ENCODE measurements at regions not wholly inside any gene's neighbourhood (a gene's known extent, or its start where the extent isn't known, plus 50 kb on each side); places are given as distances from the start of the nearest gene placed in this dataset.

DNA sequence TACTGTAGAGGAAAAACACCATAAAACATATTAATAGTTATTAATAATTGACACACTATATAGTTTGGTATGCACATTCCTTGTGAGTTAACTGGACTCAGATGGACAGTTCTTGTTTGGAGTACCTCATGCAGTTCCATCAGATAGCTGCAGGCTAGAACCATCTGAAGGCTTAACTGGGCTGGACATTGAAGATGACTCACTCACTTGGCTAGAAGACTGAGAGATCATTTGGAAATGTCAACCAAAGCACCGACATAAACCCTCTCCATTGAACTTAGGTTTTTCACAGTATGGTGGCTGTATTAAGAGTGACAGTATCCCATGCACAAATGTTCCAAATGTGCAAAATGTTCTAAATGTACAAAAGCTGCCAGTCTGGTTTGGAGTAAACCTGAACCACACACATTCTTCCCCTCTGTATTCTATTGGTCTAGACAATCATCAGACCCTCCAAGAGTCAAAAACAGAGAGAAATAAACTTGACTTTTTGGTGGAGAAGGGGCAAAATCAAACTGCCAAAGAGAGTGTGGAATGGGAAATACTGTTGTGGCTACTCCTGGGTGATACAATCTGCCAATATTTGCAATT lies 708.4 kb downstream of the KCNT2 start (continued):
- TF ChIP-seq, protein P1, sequence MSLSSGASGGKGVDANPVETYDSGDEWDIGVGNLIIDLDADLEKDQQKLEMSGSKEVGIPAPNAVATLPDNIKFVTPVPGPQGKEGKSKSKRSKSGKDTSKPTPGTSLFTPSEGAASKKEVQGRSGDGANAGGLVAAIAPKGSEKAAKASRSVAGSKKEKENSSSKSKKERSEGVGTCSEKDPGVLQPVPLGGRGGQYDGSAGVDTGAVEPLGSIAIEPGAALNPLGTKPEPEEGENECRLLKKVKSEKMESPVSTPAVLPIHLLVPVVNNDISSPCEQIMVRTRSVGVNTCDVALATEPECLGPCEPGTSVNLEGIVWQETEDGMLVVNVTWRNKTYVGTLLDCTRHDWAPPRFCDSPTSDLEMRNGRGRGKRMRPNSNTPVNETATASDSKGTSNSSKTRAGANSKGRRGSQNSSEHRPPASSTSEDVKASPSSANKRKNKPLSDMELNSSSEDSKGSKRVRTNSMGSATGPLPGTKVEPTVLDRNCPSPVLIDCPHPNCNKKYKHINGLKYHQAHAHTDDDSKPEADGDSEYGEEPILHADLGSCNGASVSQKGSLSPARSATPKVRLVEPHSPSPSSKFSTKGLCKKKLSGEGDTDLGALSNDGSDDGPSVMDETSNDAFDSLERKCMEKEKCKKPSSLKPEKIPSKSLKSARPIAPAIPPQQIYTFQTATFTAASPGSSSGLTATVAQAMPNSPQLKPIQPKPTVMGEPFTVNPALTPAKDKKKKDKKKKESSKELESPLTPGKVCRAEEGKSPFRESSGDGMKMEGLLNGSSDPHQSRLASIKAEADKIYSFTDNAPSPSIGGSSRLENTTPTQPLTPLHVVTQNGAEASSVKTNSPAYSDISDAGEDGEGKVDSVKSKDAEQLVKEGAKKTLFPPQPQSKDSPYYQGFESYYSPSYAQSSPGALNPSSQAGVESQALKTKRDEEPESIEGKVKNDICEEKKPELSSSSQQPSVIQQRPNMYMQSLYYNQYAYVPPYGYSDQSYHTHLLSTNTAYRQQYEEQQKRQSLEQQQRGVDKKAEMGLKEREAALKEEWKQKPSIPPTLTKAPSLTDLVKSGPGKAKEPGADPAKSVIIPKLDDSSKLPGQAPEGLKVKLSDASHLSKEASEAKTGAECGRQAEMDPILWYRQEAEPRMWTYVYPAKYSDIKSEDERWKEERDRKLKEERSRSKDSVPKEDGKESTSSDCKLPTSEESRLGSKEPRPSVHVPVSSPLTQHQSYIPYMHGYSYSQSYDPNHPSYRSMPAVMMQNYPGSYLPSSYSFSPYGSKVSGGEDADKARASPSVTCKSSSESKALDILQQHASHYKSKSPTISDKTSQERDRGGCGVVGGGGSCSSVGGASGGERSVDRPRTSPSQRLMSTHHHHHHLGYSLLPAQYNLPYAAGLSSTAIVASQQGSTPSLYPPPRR (CRISPR knock-in tag; IDR thresholded peaks at IDR 0.05; ENCODE audit: borderline replicate concordance): no peak
- TF ChIP-seq ZNF41 (CRISPR knock-in tag; conservative IDR thresholded peaks at IDR 0.05): no peak
- TF ChIP-seq ZSCAN32 (CRISPR knock-in tag; IDR thresholded peaks at IDR 0.05): no peak
- peak; percentile 38 for TF ChIP-seq FOS (IDR thresholded peaks at IDR 0.05; ENCODE audit: extremely low read depth, insufficient read length)
- TF ChIP-seq, protein P2, sequence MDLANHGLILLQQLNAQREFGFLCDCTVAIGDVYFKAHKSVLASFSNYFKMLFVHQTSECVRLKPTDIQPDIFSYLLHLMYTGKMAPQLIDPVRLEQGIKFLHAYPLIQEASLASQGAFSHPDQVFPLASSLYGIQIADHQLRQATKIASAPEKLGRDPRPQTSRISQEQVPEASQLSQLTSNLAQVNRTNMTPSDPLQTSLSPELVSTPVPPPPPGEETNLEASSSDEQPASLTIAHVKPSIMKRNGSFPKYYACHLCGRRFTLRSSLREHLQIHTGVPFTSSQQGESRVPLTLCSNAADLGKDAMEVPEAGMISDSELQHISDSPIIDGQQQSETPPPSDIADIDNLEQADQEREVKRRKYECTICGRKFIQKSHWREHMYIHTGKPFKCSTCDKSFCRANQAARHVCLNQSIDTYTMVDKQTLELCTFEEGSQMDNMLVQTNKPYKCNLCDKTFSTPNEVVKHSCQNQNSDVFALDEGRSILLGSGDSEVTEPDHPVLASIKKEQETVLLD (IDR thresholded peaks at IDR 0.05): no peak
- no peak for TF ChIP-seq CHCHD3 (CRISPR knock-in tag; IDR thresholded peaks at IDR 0.05)
- no peak for TF ChIP-seq ZNF217 (CRISPR knock-in tag; IDR thresholded peaks at IDR 0.05)
- TF ChIP-seq KAT7 (CRISPR knock-in tag; IDR thresholded peaks at IDR 0.05; ENCODE audit: borderline replicate concordance): no peak
- no peak for TF ChIP-seq CREBBP (IDR thresholded peaks at IDR 0.05; ENCODE audit: low read depth, low read length)
- peak; percentile 68 for TF ChIP-seq MTA3 (IDR thresholded peaks at IDR 0.05; ENCODE audit: borderline replicate concordance)
- TF ChIP-seq, protein P3, sequence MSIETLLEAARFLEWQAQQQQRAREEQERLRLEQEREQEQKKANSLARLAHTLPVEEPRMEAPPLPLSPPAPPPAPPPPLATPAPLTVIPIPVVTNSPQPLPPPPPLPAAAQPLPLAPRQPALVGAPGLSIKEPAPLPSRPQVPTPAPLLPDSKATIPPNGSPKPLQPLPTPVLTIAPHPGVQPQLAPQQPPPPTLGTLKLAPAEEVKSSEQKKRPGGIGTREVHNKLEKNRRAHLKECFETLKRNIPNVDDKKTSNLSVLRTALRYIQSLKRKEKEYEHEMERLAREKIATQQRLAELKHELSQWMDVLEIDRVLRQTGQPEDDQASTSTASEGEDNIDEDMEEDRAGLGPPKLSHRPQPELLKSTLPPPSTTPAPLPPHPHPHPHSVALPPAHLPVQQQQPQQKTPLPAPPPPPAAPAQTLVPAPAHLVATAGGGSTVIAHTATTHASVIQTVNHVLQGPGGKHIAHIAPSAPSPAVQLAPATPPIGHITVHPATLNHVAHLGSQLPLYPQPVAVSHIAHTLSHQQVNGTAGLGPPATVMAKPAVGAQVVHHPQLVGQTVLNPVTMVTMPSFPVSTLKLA (conservative IDR thresholded peaks at IDR 0.05): peak in 1 of 2 experiments; percentile 33; a peak in 1 of 4 replicates
- no peak for TF ChIP-seq RBM34 (IDR thresholded peaks at IDR 0.05; ENCODE audit: borderline replicate concordance, insufficient read depth, low read length)
- TF ChIP-seq, protein P4, sequence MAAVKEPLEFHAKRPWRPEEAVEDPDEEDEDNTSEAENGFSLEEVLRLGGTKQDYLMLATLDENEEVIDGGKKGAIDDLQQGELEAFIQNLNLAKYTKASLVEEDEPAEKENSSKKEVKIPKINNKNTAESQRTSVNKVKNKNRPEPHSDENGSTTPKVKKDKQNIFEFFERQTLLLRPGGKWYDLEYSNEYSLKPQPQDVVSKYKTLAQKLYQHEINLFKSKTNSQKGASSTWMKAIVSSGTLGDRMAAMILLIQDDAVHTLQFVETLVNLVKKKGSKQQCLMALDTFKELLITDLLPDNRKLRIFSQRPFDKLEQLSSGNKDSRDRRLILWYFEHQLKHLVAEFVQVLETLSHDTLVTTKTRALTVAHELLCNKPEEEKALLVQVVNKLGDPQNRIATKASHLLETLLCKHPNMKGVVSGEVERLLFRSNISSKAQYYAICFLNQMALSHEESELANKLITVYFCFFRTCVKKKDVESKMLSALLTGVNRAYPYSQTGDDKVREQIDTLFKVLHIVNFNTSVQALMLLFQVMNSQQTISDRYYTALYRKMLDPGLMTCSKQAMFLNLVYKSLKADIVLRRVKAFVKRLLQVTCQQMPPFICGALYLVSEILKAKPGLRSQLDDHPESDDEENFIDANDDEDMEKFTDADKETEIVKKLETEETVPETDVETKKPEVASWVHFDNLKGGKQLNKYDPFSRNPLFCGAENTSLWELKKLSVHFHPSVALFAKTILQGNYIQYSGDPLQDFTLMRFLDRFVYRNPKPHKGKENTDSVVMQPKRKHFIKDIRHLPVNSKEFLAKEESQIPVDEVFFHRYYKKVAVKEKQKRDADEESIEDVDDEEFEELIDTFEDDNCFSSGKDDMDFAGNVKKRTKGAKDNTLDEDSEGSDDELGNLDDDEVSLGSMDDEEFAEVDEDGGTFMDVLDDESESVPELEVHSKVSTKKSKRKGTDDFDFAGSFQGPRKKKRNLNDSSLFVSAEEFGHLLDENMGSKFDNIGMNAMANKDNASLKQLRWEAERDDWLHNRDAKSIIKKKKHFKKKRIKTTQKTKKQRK (IDR thresholded peaks at IDR 0.05; ENCODE audit: borderline replicate concordance, low read depth, low read length): no peak

Data from K562 (cell line).